H1 (cell line): ENCODE measurements at regions not wholly inside any gene's neighbourhood (a gene's known extent, or its start where the extent isn't known, plus 50 kb on each side); places are given as distances from the start of the nearest gene placed in this dataset.
"Not testable (repeated sequence)": the region's sequence is repeated elsewhere in the genome, so short reads cannot be mapped to it uniquely, and the experiment has no call there.

Experiments
- CTCF ChIA-PET: fragments of 300-600 bp; sonication (Branson Sonifier 250); formaldehyde crosslinking; loops from one replicate; lab custom pipeline; 2021; ENCODE audit not compliant: partially characterized antibody; lab: Charles Lee
- POLR2A ChIA-PET: fragments of 300-600 bp; sonication (Branson Sonifier 250); formaldehyde crosslinking; loops from one replicate; lab custom pipeline; 2021; ENCODE audit warnings: inconsistent platforms; ENCODE audit not compliant: partially characterized antibody; lab: Charles Lee
- DNase-seq, 2 experiments: peaks; one replicate each; pipeline versions ENCODE4 v3.0.0 to v3.0.0-alpha.2; 2010 to 2022; ENCODE audit warnings: low spot score in 2 of 2, low read depth in 1 of 2, mixed read lengths in 1 of 2
- FAIRE-seq: peaks from 2 replicates; lab custom pipeline; 2011; peaks lifted over from hg19 to GRCh38; lab: Jason Lieb, UNC
- H2AFZ ChIP-seq: 2 replicates; pipeline ENCODE4 v1.8.1; 2012; ENCODE audit warnings: low read length, inconsistent platforms
- H2AK5ac ChIP-seq: 2 replicates; pipeline ENCODE4 v1.6.1; 2013; ENCODE audit warnings: low read depth, low read length
- H2BK120ac ChIP-seq: replicated peaks from 2 replicates; pipeline ENCODE3; 2013; ENCODE audit warnings: low read depth, low read length, inconsistent platforms
- H2BK12ac ChIP-seq: 2 replicates; pipeline ENCODE4 v1.6.1; 2013; ENCODE audit warnings: low read depth, low read length
- H2BK15ac ChIP-seq: 2 replicates; pipeline ENCODE4 v1.6.1; 2013; ENCODE audit warnings: low read length
- H2BK20ac ChIP-seq: 2 replicates; pipeline ENCODE4 v1.6.1; 2013; ENCODE audit warnings: low read length
- H2BK5ac ChIP-seq: 2 replicates; pipeline ENCODE4 v1.6.1; 2013; ENCODE audit warnings: low read depth, low read length
- H3K14ac ChIP-seq: 2 replicates; pipeline ENCODE4 v1.6.1; 2013; ENCODE audit warnings: inconsistent platforms; ENCODE audit not compliant: insufficient read length
- H3K18ac ChIP-seq: 2 replicates; pipeline ENCODE4 v1.6.1; 2013; ENCODE audit warnings: low read length; ENCODE audit errors: extremely low read depth
- H3K23ac ChIP-seq: 2 replicates; pipeline ENCODE4 v1.6.1; 2013; ENCODE audit warnings: inconsistent platforms; ENCODE audit not compliant: insufficient read length
- H3K23me2 ChIP-seq: 2 replicates; pipeline ENCODE4 v1.6.1; 2013; ENCODE audit warnings: low read depth, low read length
- H3K27ac ChIP-seq: 2 replicates; pipeline ENCODE4 v1.6.1; 2011; ENCODE audit warnings: low read depth, low read length, inconsistent platforms
- H3K27me3 ChIP-seq, 4 experiments: replicated peaks in 1 of 4; 1 replicate in 1 of 4; 2 replicates in 3 of 4; pipeline versions ENCODE4 v1.6.1 to v1.8.1; 2011 to 2013; ENCODE audit warnings: low read length in 3 of 4, mild to moderate bottlenecking in 3 of 4, inconsistent platforms in 2 of 4, mixed read lengths in 2 of 4, moderate library complexity in 1 of 4; ENCODE audit not compliant: control insufficient read depth in 3 of 4, insufficient read depth in 3 of 4; ENCODE audit errors: extremely low read depth in 1 of 4
- H3K36me3 ChIP-seq, 4 experiments: 2 replicates each; pipeline versions ENCODE4 v1.6.1 to v1.8.1; 2011 to 2013; ENCODE audit warnings: mild to moderate bottlenecking in 4 of 4, low read length in 3 of 4, moderate library complexity in 2 of 4, control low read depth in 1 of 4, inconsistent platforms in 1 of 4; ENCODE audit not compliant: insufficient read depth in 4 of 4, control insufficient read depth in 2 of 4
- H3K4ac ChIP-seq: replicated peaks from 2 replicates; pipeline ENCODE3; 2013; ENCODE audit warnings: low read length, low read depth, mixed read lengths, inconsistent platforms; ENCODE audit not compliant: insufficient read length
- H3K4me1 ChIP-seq, 4 experiments: replicated peaks in 1 of 4; 1 replicate in 1 of 4; 2 replicates in 3 of 4; pipeline versions ENCODE4 v1.6.1 to v1.8.1; 2011 to 2013; ENCODE audit warnings: low read length in 3 of 4, inconsistent platforms in 2 of 4, mixed read lengths in 1 of 4; ENCODE audit not compliant: insufficient read depth in 4 of 4, control insufficient read depth in 3 of 4
- H3K4me2 ChIP-seq, 2 experiments: 2 replicates each; pipeline versions ENCODE4 v1.6.1 to v1.8.1; 2011 to 2013; ENCODE audit warnings: low read depth in 2 of 2, low read length in 2 of 2, control low read depth in 1 of 2, inconsistent platforms in 1 of 2, mild to moderate bottlenecking in 1 of 2; ENCODE audit not compliant: insufficient read depth in 1 of 2
- H3K4me3 ChIP-seq, 4 experiments: fragments of 200-600, 300-600 bp in 1 of 4; sonication (generic), shearing (Covaris generic), sonication (Bioruptor Twin) in 1 of 4; 2 replicates each; pipeline versions ENCODE4 v1.5.1 to v1.8.1; 2011 to 2016; ENCODE audit warnings: low read length in 4 of 4, low read depth in 3 of 4, control low read depth in 2 of 4, inconsistent platforms in 2 of 4, mild to moderate bottlenecking in 2 of 4, mixed read lengths in 1 of 4, moderate library complexity in 1 of 4; ENCODE audit not compliant: insufficient read depth in 2 of 4; ENCODE audit errors: extremely low read depth in 1 of 4
- H3K56ac ChIP-seq: replicated peaks from 2 replicates; pipeline ENCODE3; 2013; ENCODE audit warnings: low read depth, mild to moderate bottlenecking, mixed read lengths, low read length, inconsistent platforms; ENCODE audit not compliant: insufficient read length
- H3K79me1 ChIP-seq: 2 replicates; pipeline ENCODE4 v1.6.1; 2013; ENCODE audit warnings: low read depth, low read length, control low read depth
- H3K79me2 ChIP-seq, 2 experiments: 2 replicates each; pipeline versions ENCODE4 v1.6.1 to v1.8.1; 2012 to 2013; ENCODE audit warnings: low read length in 2 of 2, mild to moderate bottlenecking in 2 of 2, inconsistent platforms in 1 of 2; ENCODE audit not compliant: insufficient read depth in 2 of 2, control insufficient read depth in 1 of 2
- H3K9ac ChIP-seq, 4 experiments: replicated peaks in 1 of 4; 1 replicate in 1 of 4; 2 replicates in 3 of 4; pipeline versions ENCODE4 v1.6.1 to v1.8.1; 2011 to 2013; ENCODE audit warnings: low read depth in 3 of 4, low read length in 3 of 4, control low read depth in 2 of 4, mild to moderate bottlenecking in 2 of 4, moderate library complexity in 2 of 4, inconsistent platforms in 1 of 4; ENCODE audit errors: extremely low read depth in 1 of 4
- H3K9me3 ChIP-seq, 2 experiments: 2 replicates each; pipeline versions ENCODE4 v1.6.1 to v1.8.1; 2012 to 2013; ENCODE audit warnings: mild to moderate bottlenecking in 2 of 2, moderate library complexity in 2 of 2, control low read depth in 1 of 2, inconsistent platforms in 1 of 2, low read depth in 1 of 2, low read length in 1 of 2, mixed read lengths in 1 of 2; ENCODE audit not compliant: insufficient read depth in 2 of 2
- H4K20me1 ChIP-seq, 2 experiments: replicated peaks in 1 of 2; 2 replicates each; pipeline versions ENCODE3 to v1.8.1; 2011 to 2013; ENCODE audit warnings: inconsistent platforms in 2 of 2, low read length in 2 of 2, mild to moderate bottlenecking in 1 of 2; ENCODE audit not compliant: insufficient read depth in 2 of 2, control insufficient read depth in 1 of 2
- H4K5ac ChIP-seq: 2 replicates; pipeline ENCODE4 v1.6.1; 2013; ENCODE audit warnings: low read length, low read depth, mixed read lengths, inconsistent platforms; ENCODE audit not compliant: insufficient read length
- H4K8ac ChIP-seq: 2 replicates; pipeline ENCODE4 v1.8.0; 2013; ENCODE audit warnings: mild to moderate bottlenecking, moderate library complexity, low read length, inconsistent platforms; ENCODE audit not compliant: insufficient read depth; ENCODE audit errors: extremely low read depth
- H4K91ac ChIP-seq: replicated peaks from 2 replicates; pipeline ENCODE3; 2013; ENCODE audit warnings: low read length, mixed read lengths, inconsistent platforms; ENCODE audit not compliant: insufficient read length
- WGBS, 2 experiments: shearing (Covaris generic) in 1 of 2; methylation state at CpG; one replicate each; pipeline versions ENCODE4 v1.1.6 to v1.1.7; 2013 to 2015; ENCODE audit warnings: low lambda C conversion rate in 2 of 2, mixed read lengths in 2 of 2, inconsistent platforms in 1 of 2, low coverage in 1 of 2, missing lambda C conversion rate in 1 of 2; ENCODE audit not compliant: insufficient replicate concordance in 2 of 2, insufficient coverage in 1 of 2, insufficient read length in 1 of 2; ENCODE audit errors: extremely low coverage in 1 of 2, missing lambda C conversion rate in 1 of 2; 5-methylcytosine and 5-hydroxymethylcytosine counted together

DNA sequence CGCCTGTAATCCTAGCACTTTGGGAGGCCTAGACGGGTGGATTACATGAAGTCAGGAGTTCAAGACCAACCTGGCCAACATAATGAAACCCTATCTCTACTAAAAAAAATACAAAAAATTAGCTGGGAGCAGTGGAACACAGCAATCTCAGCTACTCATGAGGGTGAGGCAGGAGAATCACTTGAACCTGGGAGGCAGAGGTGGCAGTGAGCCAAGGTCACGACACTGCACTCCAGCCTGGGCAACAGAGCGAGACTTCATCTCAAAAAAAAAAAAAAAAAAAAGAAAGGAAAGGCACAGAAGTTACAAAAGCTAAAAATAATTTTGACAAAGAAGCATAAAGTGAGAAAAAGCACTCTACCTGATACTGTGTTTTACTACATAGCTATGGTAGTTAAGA lies 618.1 kb downstream of the PDHA2 start:
- H2BK5ac ChIP-seq, H2BK12ac ChIP-seq, H3K4me1 ChIP-seq, H4K20me1 ChIP-seq, H4K91ac ChIP-seq, H3K56ac ChIP-seq, H3K4me3 ChIP-seq, H4K8ac ChIP-seq, H2BK20ac ChIP-seq, H3K27ac ChIP-seq, H3K23me2 ChIP-seq, H2AK5ac ChIP-seq, H3K79me2 ChIP-seq, H3K14ac ChIP-seq, POLR2A ChIA-PET, H3K9ac ChIP-seq, H3K36me3 ChIP-seq, H3K23ac ChIP-seq, H3K4me2 ChIP-seq, FAIRE-seq, H3K27me3 ChIP-seq, H2AFZ ChIP-seq, H3K9me3 ChIP-seq, H3K79me1 ChIP-seq, H2BK15ac ChIP-seq, H2BK120ac ChIP-seq, DNase-seq, H3K4ac ChIP-seq, H4K5ac ChIP-seq, H3K18ac ChIP-seq: not testable (repeated sequence)
- WGBS, 2 experiments = 93% methylated on average over 4 of the region's 4 CpGs; no CpG with 5 or more reads in 1 of the 2 experiments
- CTCF ChIA-PET = interaction anchor here (0.6 kb wide), 1 partner anchor 25 kb away, joined by 3 read pairs; no protein-coding TSS in a partner anchor
